HEK293T (cell line): ENCODE measurements at regions not wholly inside any gene's neighbourhood (a gene's known extent, or its start where the extent isn't known, plus 50 kb on each side); places are given as distances from the start of the nearest gene placed in this dataset.

Experiments
- CTCF ChIA-PET: fragments of 350-600 bp; formaldehyde crosslinking; extraction: SDS; loops from one replicate; lab custom pipeline; 2021; ENCODE audit warnings: antibody characterized with exemption, inconsistent platforms; lab: Yijun Ruan, JAX
- POLR2A ChIA-PET: fragments of 350-600 bp; formaldehyde crosslinking; extraction: SDS; loops from one replicate; lab custom pipeline; 2020; ENCODE audit warnings: antibody characterized with exemption, inconsistent platforms; lab: Yijun Ruan, JAX
- DNase-seq: peaks from one replicate; pipeline ENCODE4 v3.0.0; 2012; ENCODE audit warnings: mixed read lengths; ENCODE audit errors: extremely low spot score
- ARNT ChIP-seq: fragments of 450-650 bp; IDR thresholded peaks from 2 replicates; pipeline ENCODE4 v1.6.1; 2017; ENCODE audit warnings: mild to moderate bottlenecking
- BHLHE40 ChIP-seq: fragments of 450-650 bp; IDR thresholded peaks from 2 replicates; pipeline ENCODE4 v1.6.1; 2016; ENCODE audit warnings: mild to moderate bottlenecking, moderate library complexity, borderline replicate concordance
- CTBP1 ChIP-seq: fragments of 450-650 bp; IDR thresholded peaks from 2 replicates; pipeline ENCODE4 v1.6.1; 2016; ENCODE audit warnings: borderline replicate concordance
- ELF4 ChIP-seq: fragments of 450-650 bp; IDR thresholded peaks from 2 replicates; pipeline ENCODE4 v1.6.1; 2017; ENCODE audit warnings: antibody characterized with exemption
- FOXA1 ChIP-seq: fragments of 450-650 bp; IDR thresholded peaks from 2 replicates; pipeline ENCODE4 v1.6.1; 2016; ENCODE audit warnings: mild to moderate bottlenecking
- FOXK2 ChIP-seq: fragments of 450-650 bp; IDR thresholded peaks from 2 replicates; pipeline ENCODE4 v1.6.1; 2016; ENCODE audit warnings: mild to moderate bottlenecking
- FOXM1 ChIP-seq: fragments of 450-650 bp; IDR thresholded peaks from 2 replicates; pipeline ENCODE4 v1.6.1; 2017; ENCODE audit warnings: mild to moderate bottlenecking, borderline replicate concordance
- HDGF ChIP-seq: fragments of 450-650 bp; IDR thresholded peaks from 2 replicates; pipeline ENCODE4 v1.6.1; 2017; ENCODE audit warnings: antibody characterized with exemption, borderline replicate concordance
- L3MBTL2 ChIP-seq: fragments of 450-650 bp; conservative IDR thresholded peaks from 2 replicates; pipeline ENCODE4 v1.6.1; 2016; ENCODE audit warnings: mild to moderate bottlenecking
- LEF1 ChIP-seq: fragments of 450-650 bp; IDR thresholded peaks from 2 replicates; pipeline ENCODE4 v1.6.1; 2017; ENCODE audit warnings: mild to moderate bottlenecking, borderline replicate concordance
- NFRKB ChIP-seq: fragments of 450-650 bp; IDR thresholded peaks from 2 replicates; pipeline ENCODE4 v1.6.1; 2016; ENCODE audit warnings: mild to moderate bottlenecking, moderate library complexity
- PKNOX1 ChIP-seq: fragments of 450-650 bp; IDR thresholded peaks from 2 replicates; pipeline ENCODE4 v1.6.1; 2016
- SP1 ChIP-seq: fragments of 450-650 bp; IDR thresholded peaks from 2 replicates; pipeline ENCODE4 v1.6.1; 2017
- SUZ12 ChIP-seq: fragments of 450-650 bp; IDR thresholded peaks from 2 replicates; pipeline ENCODE4 v1.6.1; 2016; ENCODE audit warnings: mild to moderate bottlenecking
- TARDBP ChIP-seq: fragments of 450-650 bp; IDR thresholded peaks from 2 replicates; pipeline ENCODE4 v1.6.1; 2016
- ZNF384 ChIP-seq: fragments of 450-650 bp; IDR thresholded peaks from 2 replicates; pipeline ENCODE4 v1.6.1; 2016

- ChIA-PET CTCF (interaction anchor here (0.6 to 1.4 kb wide), 8 partner anchors 8 to 1044 kb away, joined by 3 to 5 read pairs (median 4); no protein-coding TSS in a partner anchor), POLR2A (interaction anchor here (1.9 kb wide), 1 partner anchor 9 kb away, joined by 7 read pairs; no protein-coding TSS in a partner anchor)
- TF ChIP-seq HDGF (no peak), TARDBP (no peak), ZNF384 (no peak), BHLHE40 (no peak), ELF4 (no peak), SP1 (no peak), LEF1 (no peak), ARNT (no peak), NFRKB (no peak), SUZ12 (no peak)
- DNase-seq, result peak; percentile 51
These were observed 222.0 kb upstream of the IL12A start for GRCh38 chr3:159766563-159767185.

DNA sequence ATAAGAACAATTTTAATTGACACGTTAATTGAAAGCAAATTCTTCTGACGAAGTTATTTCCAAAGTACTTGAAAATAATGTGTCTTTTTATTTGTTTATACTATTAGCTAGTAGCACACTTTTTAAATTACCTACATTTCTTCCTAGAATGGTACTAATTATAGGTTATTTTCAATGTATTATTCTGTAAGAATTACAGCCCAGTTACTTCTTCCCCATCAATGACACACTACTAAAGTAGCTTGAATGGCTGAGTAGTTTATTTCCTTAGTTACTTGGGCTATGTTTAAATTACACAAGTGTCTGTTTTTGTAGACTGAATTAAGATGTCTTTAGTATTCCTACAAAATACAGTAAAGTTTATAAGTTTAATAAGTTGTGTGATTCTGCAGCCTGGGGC lies 217.6 kb upstream of the IL12A start:
- TF ChIP-seq FOXK2, result no peak
- no peak for TF ChIP-seq BHLHE40
- TF ChIP-seq ARNT, result no peak
- no peak for TF ChIP-seq SUZ12
- TF ChIP-seq LEF1, result no peak
- TF ChIP-seq ELF4, result no peak
- TF ChIP-seq FOXM1, result no peak
- no peak for TF ChIP-seq SP1
- no peak for TF ChIP-seq FOXA1
- ChIA-PET POLR2A (no interaction called here), CTCF (no interaction called here)
- DNase-seq, result no peak

DNA sequence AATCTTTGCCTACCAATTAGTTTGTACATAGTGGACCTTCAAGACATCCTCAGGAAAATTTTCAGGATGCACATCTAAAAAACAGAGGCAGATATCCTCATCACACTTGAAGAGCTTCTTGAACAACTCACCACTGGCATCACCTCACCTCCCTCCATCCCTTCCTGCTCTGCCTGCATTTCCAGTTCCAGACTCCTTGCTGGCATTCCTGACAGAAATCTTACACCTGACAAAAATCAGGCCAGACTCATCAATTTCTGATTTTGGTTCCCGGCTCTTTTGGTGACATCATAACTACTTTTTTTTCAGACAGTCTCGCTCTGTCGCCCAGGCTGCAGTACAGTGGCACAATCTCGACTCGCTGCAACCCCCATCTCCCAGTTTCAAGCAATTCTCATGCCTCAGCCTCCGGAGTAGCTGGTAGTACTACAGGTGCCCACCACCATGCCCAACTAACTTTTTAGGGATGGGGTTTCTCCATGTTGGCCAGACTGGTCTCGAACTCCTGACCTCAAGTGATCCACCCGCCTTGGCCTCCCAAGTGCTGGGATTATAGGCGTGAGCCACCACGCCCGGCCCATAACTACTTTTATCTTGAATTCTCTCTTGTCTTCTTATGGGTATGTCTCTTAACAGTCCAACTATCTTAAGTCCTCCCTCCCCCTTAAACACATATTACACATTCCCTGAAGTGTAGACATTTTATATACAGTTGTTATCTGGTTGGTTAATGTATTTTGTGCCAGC lies 216.6 kb upstream of the IL12A start:
- ChIA-PET CTCF (no interaction called here), POLR2A (no interaction called here)
- TF ChIP-seq HDGF (no peak), FOXM1 (no peak), PKNOX1 (no peak), CTBP1 (no peak), TARDBP (no peak), NFRKB (no peak), ELF4 (no peak), FOXA1 (no peak), ARNT (no peak), SUZ12 (no peak), SP1 (no peak), BHLHE40 (no peak), LEF1 (no peak), L3MBTL2 (no peak), ZNF384 (no peak), FOXK2 (no peak)
- no peak for DNase-seq

- ChIA-PET CTCF (interaction anchor here (0.7 to 1.1 kb wide), 2 partner anchors 14 to 81 kb away, joined by 3 to 4 read pairs; no protein-coding TSS in a partner anchor), POLR2A (no interaction called here)
- DNase-seq, result no peak
- no peak for TF ChIP-seq SUZ12
- TF ChIP-seq FOXA1, result no peak
- no peak for TF ChIP-seq ELF4
- TF ChIP-seq NFRKB, result no peak
- no peak for TF ChIP-seq CTBP1
- no peak for TF ChIP-seq HDGF
- TF ChIP-seq FOXM1, result no peak
- TF ChIP-seq SP1, result no peak
- TF ChIP-seq LEF1, result no peak
These were observed 214.9 kb upstream of the IL12A start for GRCh38 chr3:159773706-159774105.

DNA sequence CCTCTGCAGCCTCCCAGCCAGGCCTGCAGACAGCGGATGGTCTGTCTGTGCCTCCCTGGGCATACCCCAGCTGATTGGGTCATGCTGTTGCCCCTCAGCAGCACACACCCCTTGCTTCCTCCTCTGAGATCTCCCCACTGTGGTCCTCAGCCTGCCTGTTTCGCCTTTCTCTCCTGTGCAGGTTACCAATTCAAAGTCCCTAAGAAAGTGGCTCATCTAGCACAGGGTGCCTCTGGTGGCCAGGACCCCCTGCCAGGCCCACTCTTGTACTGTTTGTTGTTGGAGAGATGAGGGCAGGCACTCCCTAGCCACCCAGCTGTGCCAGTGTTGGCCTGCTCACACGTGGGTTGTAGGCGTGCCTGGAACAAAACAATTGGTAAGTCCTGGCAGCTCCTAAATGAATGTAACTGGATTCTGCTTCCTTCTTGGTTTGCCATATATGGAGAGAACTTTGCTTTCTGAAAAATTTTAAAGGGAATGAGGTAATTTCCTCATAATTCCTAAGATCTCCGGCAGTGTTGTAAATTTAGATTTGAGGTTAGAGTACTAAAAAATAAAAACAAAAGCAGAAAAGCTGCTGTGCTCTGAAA lies 213.2 kb upstream of the IL12A start:
- ChIA-PET CTCF (interaction anchor here (1.1 to 1.3 kb wide), 2 partner anchors 9 to 12 kb away, joined by 4 read pairs; no protein-coding TSS in a partner anchor), POLR2A (interaction anchor here (2.2 kb wide), 1 partner anchor 10 kb away, joined by 7 read pairs; no protein-coding TSS in a partner anchor)
- DNase-seq, result peak; percentile 52
- TF ChIP-seq CTBP1 (peak; percentile 65; the same call in 1 of the 2 replicates), PKNOX1 (0 out of 2 replicates have a peak, but pooled peaks have one; percentile 2), L3MBTL2 (no peak), FOXM1 (no peak), ZNF384 (no peak), TARDBP (no peak), HDGF (no peak), NFRKB (no peak), ELF4 (no peak)

- CTCF ChIA-PET, result no interaction called here
- POLR2A ChIA-PET, result interaction anchor here (2.2 kb wide), 1 partner anchor 11 kb away, joined by 7 read pairs; no protein-coding TSS in a partner anchor
- no peak for TF ChIP-seq FOXK2
- no peak for TF ChIP-seq HDGF
- TF ChIP-seq LEF1, result no peak
- DNase-seq, result no peak
These were observed 211.9 kb upstream of the IL12A start for GRCh38 chr3:159776779-159777178.
